Ovary (tissue), 7 donors: ENCODE measurements at regions not wholly inside any gene's neighbourhood (a gene's known extent, or its start where the extent isn't known, plus 50 kb on each side); places are given as distances from the start of the nearest gene placed in this dataset.

Experiments used
- DNase-seq, 5 donors: peaks; one replicate each; pipeline ENCODE4 v3.0.0-alpha.2; 2019 to 2020
- H3K27ac ChIP-seq, 2 donors: fragments of 200-600 bp; one replicate each; pipeline versions ENCODE4 v1.5.1 to v1.8.0; 2019 to 2022
- H3K27me3 ChIP-seq: fragments of 200-600 bp; one replicate; pipeline ENCODE4 v1.8.0; 2022
- H3K36me3 ChIP-seq: fragments of 200-600 bp; sonication (generic); one replicate; pipeline ENCODE4 v1.5.1; 2019
- H3K4me1 ChIP-seq: one replicate; pipeline ENCODE4 v1.8.1; 2013; ENCODE audit warnings: mild to moderate bottlenecking, moderate library complexity; ENCODE audit not compliant: insufficient read depth
- H3K4me3 ChIP-seq: fragments of 200-600 bp; sonication (generic); one replicate; pipeline ENCODE4 v1.5.1; 2017
- H3K9me3 ChIP-seq, 2 donors: fragments of 200-600 bp in 1 of 2; sonication (generic) in 1 of 2; one replicate each; pipeline versions ENCODE4 v1.5.1 to v1.8.1; 2013 to 2019; ENCODE audit warnings: mild to moderate bottlenecking in 1 of 2, moderate library complexity in 1 of 2
- EP300 ChIP-seq: sonication (generic); formaldehyde crosslinking; IDR thresholded peaks from one replicate; pipeline ENCODE4 v1.6.1; 2017; ENCODE audit warnings: antibody characterized with exemption
- POLR2A ChIP-seq: fragments of 450-650 bp; IDR thresholded peaks from one replicate; pipeline ENCODE4 v1.6.1; 2017; ENCODE audit warnings: antibody characterized with exemption, mild to moderate bottlenecking, moderate library complexity
- WGBS, 3 donors: extraction: QIAGEN DNeasy Blood & Tissue Kit in 1 of 3; methylation state at CpG; one replicate each; pipeline versions ENCODE4 v1.1.5 to v1.1.7; 2013 to 2017; 5-methylcytosine and 5-hydroxymethylcytosine counted together
- intact Hi-C, 4 donors: fragments of 100-400 bp; cut with DNase I; formaldehyde crosslinking; loops; one replicate each; pipeline versions ENCODE4 v1.11.0 to v1.15.1; 2022 to 2023
- TF ChIP-seq, protein P1 (sequence below), 3 donors: fragments of 450-650 bp in 2 of 3; fragments of 200-600 bp in 1 of 3; IDR thresholded peaks; one replicate each; pipeline versions ENCODE4 v1.5.1 to v1.8.0; 2016 to 2022; ENCODE audit warnings: antibody characterized with exemption in 3 of 3, mild to moderate bottlenecking in 1 of 3
- donor health status: DM: no; HTN: no; CAD: no; lungs with moderate emphysema.
- donor health status: DM: no; HTN: no; CAD: no.
- donor health status: Bipolar disorder and iron deficiency.
- donor health status: DM: no; HTN: no; CAD: no.
- donor health status: DM: yes; HTN: yes; CAD: no.

DNA sequence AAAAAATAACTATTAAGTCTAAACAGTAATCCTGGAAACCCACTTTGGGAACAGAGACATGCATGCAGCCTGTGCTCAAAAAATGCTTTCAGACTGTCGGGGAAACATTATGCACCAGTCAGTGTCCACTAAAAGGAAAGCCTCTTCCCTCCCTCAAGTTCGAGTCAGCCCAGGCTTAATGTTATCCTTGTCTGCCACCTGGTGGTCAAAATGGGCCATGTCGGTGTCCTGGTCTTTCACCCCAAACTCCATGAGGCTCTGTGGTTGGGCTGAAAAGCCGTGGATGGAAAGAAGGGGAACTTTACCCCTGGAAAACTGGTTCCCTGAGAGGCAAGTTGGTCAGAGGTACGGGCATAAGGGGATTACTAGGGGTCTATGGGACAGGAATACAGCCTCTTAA, 88.4 kb upstream of the ZNF492 start:
- H3K27me3 ChIP-seq = no peaks in the 10 kb centered on the region
- no peaks in the 10 kb centered on the region for H3K9me3 ChIP-seq
- H3K4me3 ChIP-seq = no peak overlapping the region
- H3K4me1 ChIP-seq = no peaks in the 10 kb centered on the region
- no peak overlapping the region for H3K27ac ChIP-seq
- intact Hi-C loops = no loop called here
- TF ChIP-seq, protein P1, sequence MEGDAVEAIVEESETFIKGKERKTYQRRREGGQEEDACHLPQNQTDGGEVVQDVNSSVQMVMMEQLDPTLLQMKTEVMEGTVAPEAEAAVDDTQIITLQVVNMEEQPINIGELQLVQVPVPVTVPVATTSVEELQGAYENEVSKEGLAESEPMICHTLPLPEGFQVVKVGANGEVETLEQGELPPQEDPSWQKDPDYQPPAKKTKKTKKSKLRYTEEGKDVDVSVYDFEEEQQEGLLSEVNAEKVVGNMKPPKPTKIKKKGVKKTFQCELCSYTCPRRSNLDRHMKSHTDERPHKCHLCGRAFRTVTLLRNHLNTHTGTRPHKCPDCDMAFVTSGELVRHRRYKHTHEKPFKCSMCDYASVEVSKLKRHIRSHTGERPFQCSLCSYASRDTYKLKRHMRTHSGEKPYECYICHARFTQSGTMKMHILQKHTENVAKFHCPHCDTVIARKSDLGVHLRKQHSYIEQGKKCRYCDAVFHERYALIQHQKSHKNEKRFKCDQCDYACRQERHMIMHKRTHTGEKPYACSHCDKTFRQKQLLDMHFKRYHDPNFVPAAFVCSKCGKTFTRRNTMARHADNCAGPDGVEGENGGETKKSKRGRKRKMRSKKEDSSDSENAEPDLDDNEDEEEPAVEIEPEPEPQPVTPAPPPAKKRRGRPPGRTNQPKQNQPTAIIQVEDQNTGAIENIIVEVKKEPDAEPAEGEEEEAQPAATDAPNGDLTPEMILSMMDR (IDR thresholded peaks at IDR 0.05) = peak; percentile 50 to 72 (median 59)
- TF ChIP-seq POLR2A = no peak
- TF ChIP-seq EP300 = no peak
- DNase-seq = peak; percentile 59 to 82 (median 81)
- H3K36me3 ChIP-seq = no peaks in the 10 kb centered on the region
- 9 to 11% (median 9%) methylated on average over 5 of the region's 5 CpGs for WGBS, 3 donors

DNA sequence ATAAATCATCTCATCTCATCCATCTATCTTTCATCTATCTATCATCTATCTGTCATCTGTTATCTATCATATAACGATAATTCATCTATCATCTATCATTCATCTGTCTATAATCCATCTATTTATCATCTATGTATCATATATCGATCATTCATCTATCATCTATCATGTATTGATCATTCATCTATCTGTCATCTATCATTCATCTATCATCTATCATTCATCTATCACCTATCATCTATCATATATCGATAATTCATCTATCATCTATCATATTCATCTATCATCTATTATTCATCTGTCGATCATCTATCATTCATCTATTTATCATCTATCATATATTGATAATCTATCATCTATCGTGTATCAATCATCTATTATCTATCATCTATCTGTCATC, 100.4 kb upstream of the ZNF492 start:
- Histone ChIP-seq H3K4me1 (no peaks in the 10 kb centered on the region), H3K27me3 (no peaks in the 10 kb centered on the region), H3K27ac (no peak overlapping the region), H3K4me3 (no peak overlapping the region), H3K9me3 (no peaks in the 10 kb centered on the region), H3K36me3 (no peaks in the 10 kb centered on the region)
- 90 to 97% (median 93%) methylated on average over 5 of the region's 5 CpGs for WGBS, 3 donors
- intact Hi-C loops = loop anchor here in 1 of 4 donors (10.0 kb wide), 1 partner anchor 91 kb away; no protein-coding TSS in a partner anchor
- DNase-seq = no peak
- TF ChIP-seq EP300 (no peak), POLR2A (no peak)
- TF ChIP-seq, protein P1 (IDR thresholded peaks at IDR 0.05) = no peak

- Histone ChIP-seq H3K4me1 (no peaks in the 10 kb centered on the region), H3K4me3 (peak overlapping the region; percentile 44), H3K9me3 (no peaks in the 10 kb centered on the region), H3K27me3 (no peaks in the 10 kb centered on the region), H3K27ac (peak overlapping the region; percentile 88 to 94), H3K36me3 (no peaks in the 10 kb centered on the region)
- TF ChIP-seq, protein P1 (IDR thresholded peaks at IDR 0.05) = peak; percentile 42 to 79 (median 53)
- no peak for TF ChIP-seq EP300
- TF ChIP-seq POLR2A = peak; percentile 99
- intact Hi-C loops = loop anchor here in 1 of 4 donors (10.0 kb wide), 1 partner anchor 92 kb away; no protein-coding TSS in a partner anchor
- 1 to 4% (median 2%) methylated on average over 39 to 43 of the region's 43 CpGs for WGBS, 3 donors
- DNase-seq = peak; percentile 98 to 99 (median 99)
These were observed 101.5 kb upstream of the ZNF492 start for GRCh38 chr19:22532388-22533300.

DNA sequence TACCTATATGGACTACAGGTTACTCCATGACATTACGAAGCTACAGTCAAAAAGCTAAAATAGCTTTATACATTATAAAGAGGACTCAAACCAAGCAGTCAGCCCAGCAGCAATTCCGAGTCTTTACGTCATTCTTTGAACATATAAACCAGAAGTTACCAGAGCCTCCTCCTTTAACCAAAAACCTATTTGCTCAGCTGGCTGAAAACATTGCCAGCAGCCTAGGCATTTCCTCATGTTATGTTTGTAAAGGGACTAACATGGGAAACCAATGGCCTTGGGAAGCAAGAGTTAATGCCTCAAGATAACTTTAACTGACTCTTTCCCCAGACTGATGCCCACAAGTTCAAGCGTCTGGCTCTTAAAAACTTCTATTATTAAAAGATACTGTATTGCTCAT, 104.1 kb upstream of the ZNF492 start:
- no peak for DNase-seq
- Histone ChIP-seq H3K27me3 (no peaks in the 10 kb centered on the region), H3K27ac (peak overlapping the region; percentile 79 to 94), H3K36me3 (no peaks in the 10 kb centered on the region), H3K9me3 (no peaks in the 10 kb centered on the region), H3K4me1 (peaks cover 2% of the 10 kb centered on the region), H3K4me3 (no peak overlapping the region)
- 34 to 51% (median 39%) methylated on average over 4 of the region's 4 CpGs for WGBS, 3 donors
- intact Hi-C loops = loop anchor here in 1 of 4 donors (10.0 kb wide), 1 partner anchor 95 kb away; no protein-coding TSS in a partner anchor
- no peak for TF ChIP-seq POLR2A
- TF ChIP-seq, protein P1 (IDR thresholded peaks at IDR 0.05) = no peak
- TF ChIP-seq EP300 = no peak
